Transverse colon (tissue), 4 donors: ENCODE measurements at regions not wholly inside any gene's neighbourhood (a gene's known extent, or its start where the extent isn't known, plus 50 kb on each side); places are given as distances from the start of the nearest gene placed in this dataset.

Experiments
- DNase-seq: peaks from one replicate; pipeline ENCODE4 v3.0.0-alpha.2; 2019
- H3K27ac ChIP-seq, 4 donors: fragments of 200-600 bp; sonication (generic); 2 replicates each; pipeline ENCODE4 v1.5.1; 2016 to 2018; ENCODE audit warnings: inconsistent platforms in 4 of 4
- H3K27me3 ChIP-seq: fragments of 200-600 bp; sonication (generic); 2 replicates; pipeline ENCODE4 v1.5.1; 2017; ENCODE audit warnings: inconsistent platforms
- H3K36me3 ChIP-seq, 4 donors: fragments of 200-600 bp; sonication (generic); 2 replicates each; pipeline ENCODE4 v1.5.1; 2017 to 2019; ENCODE audit warnings: inconsistent platforms in 4 of 4
- H3K4me1 ChIP-seq, 4 donors: fragments of 200-600 bp; sonication (generic); 2 replicates each; pipeline ENCODE4 v1.5.1; 2017 to 2020; ENCODE audit warnings: inconsistent platforms in 4 of 4
- H3K4me3 ChIP-seq, 4 donors: fragments of 200-600 bp; sonication (generic); 1 replicate in 1 of 4; 2 replicates in 3 of 4; pipeline versions ENCODE4 v1.5.1 to v1.6.1; 2017 to 2019; ENCODE audit warnings: inconsistent platforms in 4 of 4
- H3K9me3 ChIP-seq, 2 donors: fragments of 200-600 bp; sonication (generic); 2 replicates each; pipeline ENCODE4 v1.5.1; 2017 to 2019; ENCODE audit warnings: inconsistent platforms in 2 of 2
- EP300 ChIP-seq: sonication (generic); formaldehyde crosslinking; IDR thresholded peaks from one replicate; pipeline ENCODE4 v1.6.1; 2017; ENCODE audit warnings: antibody characterized with exemption, low read depth
- POLR2A ChIP-seq: fragments of 450-650 bp; IDR thresholded peaks from one replicate; pipeline ENCODE4 v1.6.1; 2016; ENCODE audit warnings: antibody characterized with exemption, mild to moderate bottlenecking, moderate library complexity
- POLR2AphosphoS5 ChIP-seq, 3 donors: sonication (generic); formaldehyde crosslinking; IDR thresholded peaks; one replicate each; pipeline ENCODE4 v1.6.1; 2016; ENCODE audit warnings: antibody characterized with exemption in 3 of 3
- WGBS, 2 donors: methylation state at CpG; one replicate each; pipeline ENCODE4 v1.1.5; 2018; ENCODE audit warnings: low coverage in 1 of 2; 5-methylcytosine and 5-hydroxymethylcytosine counted together
- in situ Hi-C, 4 donors: fragments of 200-750 bp; cut with MboI; loops; one replicate each; pipeline versions ENCODE4 v1.15.0 to v1.15.1; 2017; ENCODE audit warnings: low sequenced_read_pairs in 3 of 4, low pct_ligation_motif_present in 1 of 4, low pct_unique_long_range_greater_than_20kb in 1 of 4
- intact Hi-C: fragments of 100-400 bp; cut with DNase I; formaldehyde crosslinking; loops from one replicate; pipeline ENCODE4 v1.15.1; 2023; ENCODE audit warnings: low total_unique reads
- TF ChIP-seq, protein P1 (sequence below), 5 experiments: fragments of 200-600 bp in 3 of 5; fragments of 450-650 bp in 2 of 5; sonication (generic) in 3 of 5; IDR thresholded peaks; 1 replicate in 2 of 5; 2 replicates in 3 of 5; pipeline ENCODE4 v1.5.1; 2016 to 2017; ENCODE audit warnings: antibody characterized with exemption in 5 of 5, inconsistent platforms in 3 of 5, mild to moderate bottlenecking in 2 of 5, moderate library complexity in 1 of 5

DNA sequence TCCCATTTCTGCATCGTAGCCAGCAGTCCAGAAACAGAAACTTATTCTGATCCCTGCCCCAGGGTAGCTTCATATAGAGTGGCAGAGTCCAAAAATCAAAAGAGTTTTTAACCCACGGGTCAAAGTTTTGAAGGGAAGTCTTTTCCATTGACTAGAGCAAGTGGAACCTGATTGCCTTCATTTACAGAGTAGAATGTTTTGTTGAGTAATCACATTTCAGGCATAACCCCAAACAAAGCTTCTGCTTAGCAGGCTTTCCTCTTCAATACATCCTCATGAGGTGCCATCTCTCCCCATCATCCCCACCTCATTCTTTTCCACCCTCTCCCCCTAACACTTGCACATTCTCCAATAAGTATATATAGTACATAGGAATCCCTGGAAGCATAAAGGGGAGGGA, 516.0 kb upstream of the FBXO33 start:
- DNase-seq = no peak
- H3K9me3 ChIP-seq = peaks cover 0 to 4% of the 10 kb centered on the region in 2 donors
- in situ Hi-C loops (no loop called here), intact Hi-C loops (no loop called here)
- H3K4me3 ChIP-seq = no peak overlapping the region
- H3K27me3 ChIP-seq = no peaks in the 10 kb centered on the region
- H3K4me1 ChIP-seq = no peaks in the 10 kb centered on the region
- no peaks in the 10 kb centered on the region for H3K36me3 ChIP-seq
- H3K27ac ChIP-seq = no peak overlapping the region
- 64% methylated on average over 2 of the region's 2 CpGs; no CpG with 5 or more reads in 1 of the 2 donors for WGBS, 2 donors
- TF ChIP-seq, protein P1, sequence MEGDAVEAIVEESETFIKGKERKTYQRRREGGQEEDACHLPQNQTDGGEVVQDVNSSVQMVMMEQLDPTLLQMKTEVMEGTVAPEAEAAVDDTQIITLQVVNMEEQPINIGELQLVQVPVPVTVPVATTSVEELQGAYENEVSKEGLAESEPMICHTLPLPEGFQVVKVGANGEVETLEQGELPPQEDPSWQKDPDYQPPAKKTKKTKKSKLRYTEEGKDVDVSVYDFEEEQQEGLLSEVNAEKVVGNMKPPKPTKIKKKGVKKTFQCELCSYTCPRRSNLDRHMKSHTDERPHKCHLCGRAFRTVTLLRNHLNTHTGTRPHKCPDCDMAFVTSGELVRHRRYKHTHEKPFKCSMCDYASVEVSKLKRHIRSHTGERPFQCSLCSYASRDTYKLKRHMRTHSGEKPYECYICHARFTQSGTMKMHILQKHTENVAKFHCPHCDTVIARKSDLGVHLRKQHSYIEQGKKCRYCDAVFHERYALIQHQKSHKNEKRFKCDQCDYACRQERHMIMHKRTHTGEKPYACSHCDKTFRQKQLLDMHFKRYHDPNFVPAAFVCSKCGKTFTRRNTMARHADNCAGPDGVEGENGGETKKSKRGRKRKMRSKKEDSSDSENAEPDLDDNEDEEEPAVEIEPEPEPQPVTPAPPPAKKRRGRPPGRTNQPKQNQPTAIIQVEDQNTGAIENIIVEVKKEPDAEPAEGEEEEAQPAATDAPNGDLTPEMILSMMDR (IDR thresholded peaks at IDR 0.05) = no peak
- TF ChIP-seq POLR2AphosphoS5 (IDR thresholded peaks at IDR 0.05) (no peak), POLR2A (no peak), EP300 (no peak)

DNA sequence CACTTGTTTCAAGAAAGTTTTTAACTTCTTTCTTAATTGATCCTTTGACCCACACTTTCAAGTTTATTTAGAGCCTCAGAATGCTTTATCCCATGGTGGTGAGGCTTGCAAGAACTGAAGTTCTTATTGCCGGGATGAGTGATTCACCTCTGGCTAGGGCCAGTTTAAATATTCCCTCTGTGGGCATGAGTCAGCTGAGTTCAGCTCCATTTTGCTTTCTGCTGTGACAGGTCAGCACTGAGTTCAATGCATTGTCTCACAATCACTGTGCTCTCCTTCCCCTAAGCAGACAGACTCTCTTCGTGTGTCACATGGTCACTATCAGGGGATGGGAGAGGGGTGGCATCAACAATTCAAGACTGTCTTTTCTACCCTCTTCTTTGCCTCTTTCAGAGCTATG, 514.6 kb upstream of the FBXO33 start:
- no peaks in the 10 kb centered on the region for H3K4me1 ChIP-seq
- no peaks in the 10 kb centered on the region for H3K36me3 ChIP-seq
- in situ Hi-C loops = no loop called here
- TF ChIP-seq POLR2A (no peak), POLR2AphosphoS5 (IDR thresholded peaks at IDR 0.05) (no peak)
- H3K9me3 ChIP-seq = no peaks in the 10 kb centered on the region
- no peak overlapping the region for H3K4me3 ChIP-seq
- no peak for DNase-seq
- H3K27ac ChIP-seq = no peak overlapping the region
- intact Hi-C loops = no loop called here
- 55 to 79% methylated on average over 2 of the region's 2 CpGs for WGBS, 2 donors
- H3K27me3 ChIP-seq = no peaks in the 10 kb centered on the region

DNA sequence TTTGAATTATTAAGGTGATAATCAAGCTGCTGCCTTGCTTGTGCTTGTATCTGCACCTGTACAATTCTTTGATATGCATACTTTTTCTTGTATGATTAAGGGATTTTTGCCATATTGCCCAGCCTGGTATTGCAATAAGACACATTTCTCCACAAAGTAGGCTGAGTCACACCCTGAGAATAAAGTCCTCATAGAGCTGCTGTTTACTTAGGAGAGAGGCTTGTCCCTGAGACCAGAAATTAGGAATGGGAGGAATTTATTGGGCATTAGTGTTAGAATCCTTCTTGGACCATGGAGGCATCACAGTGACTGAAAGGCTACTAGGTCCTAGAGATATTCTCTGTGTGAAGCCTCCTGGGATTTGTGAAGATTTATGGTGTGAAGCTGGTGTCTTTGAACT, 506.8 kb upstream of the FBXO33 start:
- in situ Hi-C loops = no loop called here

DNA sequence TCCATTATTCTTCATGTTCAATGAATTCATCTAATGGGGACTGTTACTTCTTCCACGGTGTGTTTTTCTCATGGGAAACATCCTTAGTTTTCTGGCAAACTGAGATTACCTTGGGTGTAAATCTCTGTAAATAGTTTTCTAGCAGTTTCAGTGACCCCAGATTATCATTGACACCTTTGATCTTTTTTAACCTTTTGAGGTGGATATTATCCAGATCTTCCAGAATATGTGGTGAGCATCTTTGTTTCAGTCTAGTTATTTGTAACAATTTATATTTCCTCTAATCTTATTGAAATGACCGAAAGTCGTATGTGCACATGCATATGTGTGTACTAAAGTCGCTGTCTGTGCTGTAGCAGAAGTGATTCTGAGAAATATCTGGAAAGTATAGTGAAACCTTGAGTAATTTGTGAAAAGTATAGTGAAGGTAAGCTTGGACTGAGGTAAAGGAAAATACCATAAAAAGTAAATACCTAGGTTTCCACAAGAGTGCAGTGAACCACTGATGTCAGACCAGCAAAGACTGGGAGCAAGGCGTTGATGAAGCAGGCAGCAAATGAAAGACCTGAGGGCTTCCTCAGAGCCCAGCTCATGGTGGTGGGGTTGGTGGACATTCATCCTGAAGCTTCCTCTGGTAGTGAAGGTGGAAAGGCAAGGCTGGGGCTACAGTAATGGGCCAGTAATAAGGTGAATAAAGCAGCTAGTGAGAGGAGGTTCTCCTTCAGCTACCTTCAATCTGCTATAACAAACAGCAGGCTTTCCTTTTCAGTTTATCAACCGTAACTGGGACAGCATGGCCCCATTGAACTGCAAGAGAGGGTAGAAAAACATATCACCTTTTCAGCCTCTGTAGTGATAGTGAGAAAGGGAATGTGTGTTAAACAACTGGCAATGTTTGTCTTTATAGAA, 480.2 kb upstream of the FBXO33 start:
- TF ChIP-seq EP300 = no peak
- no peak for TF ChIP-seq POLR2AphosphoS5 (IDR thresholded peaks at IDR 0.05)
- TF ChIP-seq, protein P1 (IDR thresholded peaks at IDR 0.05) = no peak
- no peak for TF ChIP-seq POLR2A

More for the DNA sequence above, 506.8 kb upstream of the FBXO33 start:
- TF ChIP-seq EP300 = no peak
- TF ChIP-seq, protein P1 (IDR thresholded peaks at IDR 0.05) = no peak
- no peak for TF ChIP-seq POLR2A
- TF ChIP-seq POLR2AphosphoS5 (IDR thresholded peaks at IDR 0.05) = no peak
- Histone ChIP-seq H3K27me3 (no peaks in the 10 kb centered on the region), H3K36me3 (no peaks in the 10 kb centered on the region), H3K9me3 (peaks cover 0 to 7% of the 10 kb centered on the region in 2 donors), H3K27ac (no peak overlapping the region), H3K4me1 (no peaks in the 10 kb centered on the region), H3K4me3 (no peak overlapping the region)
- intact Hi-C loops = no loop called here
- no peak for DNase-seq

DNA sequence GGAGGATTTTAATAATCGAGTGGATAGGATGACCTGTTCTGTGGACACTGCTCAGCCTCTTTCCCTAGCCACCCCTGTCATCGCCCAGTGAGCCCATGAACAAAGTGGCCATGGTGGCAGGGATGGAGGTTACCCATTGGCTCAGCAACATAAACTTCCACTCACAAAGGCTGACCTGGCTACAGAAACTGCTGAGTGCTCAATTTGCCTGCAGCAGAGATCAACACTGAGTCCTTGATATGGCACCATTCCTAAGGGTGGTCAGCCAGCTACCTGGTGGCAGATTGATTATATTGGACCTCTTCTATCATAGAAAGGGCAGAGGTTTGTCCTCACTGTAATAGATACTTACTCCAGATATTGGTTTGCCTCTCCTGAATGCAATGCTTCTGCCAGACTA, 465.4 kb upstream of the FBXO33 start:
- TF ChIP-seq POLR2A (no peak), POLR2AphosphoS5 (IDR thresholded peaks at IDR 0.05) (no peak), EP300 (no peak)
- TF ChIP-seq, protein P1 (IDR thresholded peaks at IDR 0.05) = no peak
- no peak for DNase-seq
- 66 to 90% methylated on average over 2 of the region's 2 CpGs for WGBS, 2 donors
- in situ Hi-C loops (no loop called here), intact Hi-C loops (no loop called here)
- Histone ChIP-seq H3K4me1 (no peaks in the 10 kb centered on the region), H3K27me3 (no peaks in the 10 kb centered on the region), H3K9me3 (no peaks in the 10 kb centered on the region), H3K36me3 (no peaks in the 10 kb centered on the region), H3K27ac (no peak overlapping the region), H3K4me3 (no peak overlapping the region)

More for the DNA sequence above, 480.2 kb upstream of the FBXO33 start:
- Histone ChIP-seq H3K36me3 (no peaks in the 10 kb centered on the region), H3K4me1 (no peaks in the 10 kb centered on the region), H3K9me3 (peaks cover 0 to 4% of the 10 kb centered on the region in 2 donors), H3K4me3 (no peak overlapping the region), H3K27me3 (no peaks in the 10 kb centered on the region), H3K27ac (no peak overlapping the region)
- DNase-seq = no peak
- 61 to 67% methylated on average over 5 to 6 of the region's 6 CpGs for WGBS, 2 donors
- intact Hi-C loops (no loop called here), in situ Hi-C loops (no loop called here)
